ENCODE measurements at regions not wholly inside any gene's neighbourhood (a gene's known extent, or its start where the extent isn't known, plus 50 kb on each side); places are given as distances from the start of the nearest gene placed in this dataset.

DNA sequence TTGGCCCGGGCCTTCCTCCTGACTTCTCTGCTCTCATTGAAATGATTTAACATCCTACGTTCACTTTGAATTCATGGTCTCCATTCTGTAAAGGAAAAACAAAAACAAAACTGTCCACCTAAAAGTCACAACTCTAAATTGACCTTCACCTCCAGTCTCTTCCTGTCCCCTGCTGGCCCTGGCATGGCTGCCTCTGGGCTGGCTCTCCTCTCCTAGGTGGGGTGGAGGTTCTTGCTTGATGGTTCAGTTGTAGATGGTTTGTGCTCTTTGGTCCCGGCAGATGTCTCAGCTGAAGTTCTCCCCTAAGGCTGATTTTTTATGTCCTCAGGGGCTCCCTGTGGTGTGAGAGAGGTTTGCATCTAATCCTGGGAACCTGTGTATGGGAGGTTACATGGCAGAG is 121.1 kb downstream of the ACKR3 start:
- DNase-seq (ENCODE audit: low spot score), result no peak

DNA sequence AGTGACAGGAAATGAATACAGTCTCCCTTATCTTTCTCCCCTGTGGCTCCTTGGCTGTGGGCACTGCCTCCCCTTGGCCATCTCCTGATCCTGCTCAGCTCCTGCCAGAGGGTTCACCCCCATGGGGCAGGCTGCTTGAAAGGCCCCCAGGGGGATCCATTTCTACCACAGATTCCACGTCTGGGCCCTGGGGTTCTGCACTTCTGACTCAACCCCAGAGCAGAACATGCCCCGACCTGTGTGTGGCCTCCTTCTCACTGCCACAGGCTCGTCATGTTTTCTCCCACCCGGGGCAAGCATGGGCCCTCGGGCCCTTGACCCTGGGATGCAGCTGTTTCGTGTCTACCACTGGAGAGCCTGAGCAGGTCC is 122.2 kb downstream of the ACKR3 start:
- no peak for DNase-seq (ENCODE audit: low spot score)

DNA sequence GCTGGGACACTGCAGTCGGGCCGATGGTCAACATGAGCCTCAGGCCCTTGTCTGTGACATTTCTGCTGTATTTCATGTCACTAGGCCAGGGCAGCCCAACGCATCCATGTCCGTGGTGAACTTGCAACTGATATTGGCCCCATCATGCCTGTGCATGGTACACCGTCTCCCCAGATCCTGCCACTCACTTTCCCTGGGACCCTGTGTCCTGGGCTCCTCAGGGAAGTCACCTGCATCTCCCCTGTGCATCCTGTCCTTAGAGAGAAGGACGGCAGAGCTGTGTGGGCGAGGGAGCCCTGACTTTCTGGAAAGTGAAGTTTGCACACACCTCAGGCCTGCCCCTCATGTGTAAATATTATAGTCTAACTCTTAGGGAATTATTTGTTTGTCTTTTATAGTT is 123.3 kb downstream of the ACKR3 start:
- no peak for DNase-seq (ENCODE audit: low spot score)

DNA sequence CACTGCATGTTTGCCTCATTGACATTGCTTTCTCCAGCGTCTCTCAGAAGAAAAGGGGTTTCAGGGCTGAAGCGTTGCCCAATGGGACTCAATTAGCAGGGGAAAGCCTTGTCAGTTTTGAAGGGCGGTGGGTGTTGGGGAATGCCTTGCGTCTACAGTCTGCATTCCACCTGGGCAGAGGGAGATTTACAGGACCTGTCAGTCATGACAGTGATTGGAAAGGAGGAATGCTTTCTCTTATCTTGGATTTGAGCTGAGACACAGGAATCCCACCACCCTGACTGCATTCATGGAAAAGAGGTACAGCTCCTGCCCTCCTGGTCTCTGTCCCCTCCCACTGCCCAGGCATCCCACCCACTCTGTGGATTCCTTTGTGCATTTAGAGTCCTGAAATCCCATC is 123.9 kb downstream of the ACKR3 start:
- no peak for DNase-seq (ENCODE audit: low spot score)

DNA sequence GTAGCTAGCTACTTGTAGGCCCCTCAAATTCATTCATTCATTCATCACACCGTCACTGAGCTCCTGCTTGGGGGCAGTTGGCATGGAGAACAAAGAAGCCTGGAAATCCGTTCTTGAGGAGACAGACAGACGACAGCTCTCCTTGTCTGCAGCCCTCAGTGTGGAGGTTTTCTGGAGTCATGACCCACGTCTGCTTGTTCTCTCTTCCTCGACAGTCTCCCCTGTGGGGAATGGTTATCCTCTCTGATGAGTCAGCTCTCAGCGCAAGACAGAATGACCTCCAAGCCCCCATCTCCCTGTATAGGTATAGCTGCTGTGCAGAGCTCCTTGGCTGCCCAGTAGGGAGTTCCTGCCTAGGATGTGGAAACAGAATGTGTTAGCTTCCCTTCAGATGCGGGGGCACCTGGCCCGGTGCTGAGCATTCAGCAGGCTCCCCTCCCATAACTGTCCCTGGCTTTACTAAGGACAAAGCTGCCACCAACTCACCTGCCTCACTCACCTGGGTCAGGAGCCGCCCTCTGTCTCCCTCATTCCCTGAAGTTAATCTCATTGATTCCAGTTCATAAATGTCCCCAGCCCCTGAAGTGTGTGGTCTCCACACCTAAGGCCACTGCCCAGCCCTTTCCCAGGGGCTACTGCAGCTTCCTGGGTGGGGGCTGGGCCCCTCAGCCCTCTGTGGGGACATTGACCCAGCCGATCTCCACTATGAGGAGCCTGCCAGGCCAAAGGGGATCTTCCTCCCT is 124.7 kb downstream of the ACKR3 start:
- no peak for DNase-seq (ENCODE audit: low spot score)

DNA sequence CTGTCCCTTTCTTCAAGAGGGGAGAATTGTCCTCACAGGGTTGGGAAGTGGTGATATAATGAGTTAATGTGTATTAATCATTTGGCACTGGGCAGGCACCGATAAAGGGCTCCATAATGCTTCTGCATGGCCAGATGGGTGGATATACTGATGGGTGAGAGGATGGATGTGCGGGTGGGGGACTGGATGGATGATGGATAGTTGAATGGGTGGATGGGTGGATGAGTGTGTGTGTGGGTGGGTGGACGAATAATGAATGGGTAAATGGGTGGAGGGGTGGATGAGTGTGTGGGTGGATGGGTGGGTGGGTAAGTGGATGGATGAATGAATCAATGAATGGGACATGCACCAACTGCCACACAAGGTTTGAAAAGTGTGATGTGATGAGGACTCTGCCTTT is 127.2 kb downstream of the ACKR3 start:
- no peak for DNase-seq (ENCODE audit: low spot score)

DNA sequence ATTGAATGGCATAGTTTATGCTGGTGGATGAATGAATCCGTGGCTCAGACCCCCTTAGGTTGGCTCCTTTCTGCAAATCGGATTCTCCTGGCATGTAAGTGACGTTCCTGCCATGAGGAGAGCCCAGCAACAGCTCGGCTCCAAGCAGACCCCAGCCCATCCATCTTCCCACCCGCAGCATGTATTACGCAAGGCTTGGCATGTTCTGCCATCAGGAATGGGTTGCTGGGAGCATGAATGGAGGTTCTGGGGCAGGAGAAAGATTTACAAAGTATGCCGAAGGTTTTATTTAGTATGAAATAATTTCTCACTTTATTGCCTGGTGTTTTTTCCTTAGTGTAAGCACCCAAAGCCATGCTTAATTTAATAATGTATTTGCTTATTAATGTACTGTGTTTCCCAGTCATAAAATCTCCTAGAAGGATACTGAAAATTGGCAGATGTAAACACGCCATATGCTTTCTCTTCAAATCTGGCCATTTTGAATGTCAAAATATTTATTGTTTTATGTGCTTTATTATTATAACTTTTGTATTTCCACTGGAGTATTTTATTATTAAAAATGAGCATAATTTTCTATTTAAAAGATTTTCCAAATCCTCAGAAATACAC is 128.5 kb downstream of the ACKR3 start:
- DNase-seq (ENCODE audit: low spot score), result no peak

DNA sequence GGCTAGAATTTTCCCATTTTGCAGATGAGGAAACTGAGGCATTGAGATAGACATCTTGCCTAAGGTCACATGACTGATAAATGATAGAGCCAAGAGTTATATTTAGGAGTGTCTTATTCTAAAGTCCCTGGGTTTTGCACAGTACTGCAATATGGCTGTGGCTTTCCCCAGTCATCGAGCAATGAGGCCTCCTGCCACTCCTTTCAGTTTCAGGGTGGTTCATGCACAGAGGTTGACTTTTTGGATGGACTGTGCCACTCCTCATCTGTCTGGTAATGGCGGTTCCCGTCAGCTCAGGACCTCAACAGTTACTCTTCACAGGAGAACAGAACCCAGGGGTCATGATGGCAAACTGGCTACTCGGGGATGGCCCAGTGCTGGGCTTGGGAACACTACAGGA is 131.1 kb downstream of the ACKR3 start:
- DNase-seq (ENCODE audit: low spot score), result no peak

DNA sequence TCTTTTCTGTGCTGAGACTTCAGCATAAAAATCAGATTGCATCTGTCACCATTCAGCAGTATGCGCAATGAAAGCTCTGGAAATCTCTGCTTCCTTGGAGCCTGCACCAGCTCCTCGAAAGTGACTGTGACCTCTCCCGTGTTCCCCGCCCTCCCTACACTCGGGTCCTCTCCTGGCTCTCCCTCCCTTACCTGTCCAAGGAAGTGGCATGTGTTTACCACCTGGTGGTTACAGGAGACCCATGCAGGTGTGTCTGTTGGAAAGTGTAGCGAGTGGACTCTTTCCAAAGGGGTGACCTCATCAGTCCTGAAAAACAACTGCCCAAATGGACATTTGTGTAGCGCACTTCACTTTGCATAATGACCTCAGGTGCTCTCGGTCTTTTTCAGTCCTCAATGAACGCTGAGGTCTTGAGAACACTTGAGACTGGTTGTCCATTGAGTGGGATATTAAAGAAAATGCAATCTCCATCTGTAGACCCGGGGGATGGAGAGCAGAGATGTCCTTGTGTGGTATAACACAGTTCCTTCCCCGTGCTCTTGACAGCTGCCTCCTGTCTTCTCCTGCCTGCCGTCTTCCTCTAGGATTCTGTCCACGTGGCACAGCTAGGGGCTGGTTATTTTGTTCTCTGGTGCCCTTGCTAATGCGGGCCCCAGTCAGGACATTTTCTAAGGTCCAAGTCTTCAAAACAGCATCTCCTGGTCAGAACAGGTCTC is 133.2 kb downstream of the ACKR3 start:
- no peak for DNase-seq (ENCODE audit: low spot score)

DNA sequence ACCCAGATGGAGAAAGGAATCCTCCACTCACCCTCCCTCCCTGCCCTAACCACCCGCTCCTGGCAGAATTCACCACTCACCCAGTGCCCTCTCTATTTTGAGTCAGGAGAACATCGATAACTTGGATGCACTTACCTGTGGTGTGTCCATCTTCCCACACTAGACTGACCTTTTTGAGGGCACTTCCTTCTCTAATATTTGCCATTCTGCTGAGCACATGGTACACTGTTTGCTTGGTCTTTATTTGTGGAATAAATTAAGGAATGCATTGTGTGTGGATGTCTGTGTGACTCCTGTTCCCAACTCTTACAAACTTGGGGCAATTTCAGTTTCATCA is 133.7 kb downstream of the ACKR3 start:
- no peak for DNase-seq (ENCODE audit: low spot score)

DNA sequence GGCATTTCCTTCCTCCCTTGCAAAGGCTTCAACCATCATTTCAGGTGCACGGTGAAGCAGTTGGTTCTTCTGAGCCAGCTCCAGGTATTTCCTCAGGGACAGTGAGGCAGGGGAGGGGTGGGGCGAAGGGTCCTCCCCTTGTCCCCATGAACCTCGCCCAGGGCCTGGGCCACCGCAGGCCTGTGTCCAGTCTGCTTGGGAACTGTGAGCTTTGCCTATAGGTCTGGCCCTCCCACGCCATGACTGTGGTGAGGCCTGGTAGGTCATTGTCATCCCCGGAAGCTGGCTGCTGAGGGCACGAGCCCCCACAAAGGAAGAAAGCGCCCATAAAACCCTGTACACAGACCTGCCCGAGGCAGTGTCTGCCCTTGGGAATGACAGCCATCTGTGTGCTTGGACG is 134.3 kb downstream of the ACKR3 start:
- no peak for DNase-seq (ENCODE audit: low spot score)

DNA sequence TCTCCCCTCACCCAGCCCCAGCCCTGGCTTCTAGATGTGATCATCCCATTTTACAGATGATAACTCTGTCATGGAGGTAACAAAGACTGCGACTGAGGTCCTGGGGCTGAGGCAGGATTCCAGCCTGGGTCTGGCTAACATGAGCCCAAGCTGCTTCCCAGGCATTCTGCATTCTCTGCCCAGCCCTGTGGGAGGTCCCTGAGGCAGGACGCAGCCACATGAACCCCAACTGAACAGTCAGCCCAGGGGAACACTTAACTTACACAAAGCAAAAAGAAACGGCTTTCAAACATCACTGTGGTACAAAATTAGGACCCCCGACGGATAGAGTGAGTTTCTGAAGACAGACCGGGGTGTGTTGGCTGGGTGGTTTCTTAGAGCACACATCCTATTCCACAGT is 135.3 kb downstream of the ACKR3 start:
- no peak for DNase-seq (ENCODE audit: low spot score)

DNA sequence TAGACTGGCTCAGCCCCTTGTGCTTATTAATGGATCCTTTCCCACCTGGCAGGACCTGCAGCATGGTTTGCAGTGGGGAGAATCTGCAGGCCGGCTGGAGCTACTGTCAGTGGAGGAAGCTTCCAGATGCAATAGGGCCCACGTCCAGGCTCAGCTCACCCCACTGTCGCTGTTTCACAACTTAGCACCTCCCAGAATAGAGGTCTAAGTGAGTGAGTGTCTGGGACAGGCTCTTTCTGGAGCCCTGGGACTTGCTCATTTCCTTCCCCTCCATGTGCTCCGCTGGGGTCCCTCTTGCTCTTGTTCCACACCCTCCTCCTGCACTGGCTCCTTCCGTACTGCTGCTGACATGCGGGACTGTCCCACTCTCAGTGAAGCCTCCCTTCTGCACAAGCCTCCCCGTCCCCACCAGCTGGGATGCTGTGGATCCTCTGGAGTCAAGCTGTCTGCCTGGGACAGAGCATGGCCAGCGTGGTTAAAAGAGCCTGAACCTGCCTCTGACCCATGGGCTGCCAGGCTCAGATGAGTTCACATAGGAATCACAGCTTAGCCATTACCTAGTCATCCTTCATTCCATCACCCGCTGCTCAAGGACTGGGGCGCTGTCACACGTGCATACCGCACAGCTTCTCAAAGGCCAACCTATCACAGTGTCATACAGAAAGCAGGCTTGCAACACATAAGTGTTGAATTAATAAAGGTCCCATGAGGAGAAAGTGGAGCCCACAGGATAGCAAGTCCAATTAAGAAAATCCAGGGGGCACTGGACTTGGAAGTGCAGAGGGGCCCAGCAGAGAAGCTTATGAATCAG is 135.9 kb downstream of the ACKR3 start:
- DNase-seq (ENCODE audit: low spot score), result no peak

DNA sequence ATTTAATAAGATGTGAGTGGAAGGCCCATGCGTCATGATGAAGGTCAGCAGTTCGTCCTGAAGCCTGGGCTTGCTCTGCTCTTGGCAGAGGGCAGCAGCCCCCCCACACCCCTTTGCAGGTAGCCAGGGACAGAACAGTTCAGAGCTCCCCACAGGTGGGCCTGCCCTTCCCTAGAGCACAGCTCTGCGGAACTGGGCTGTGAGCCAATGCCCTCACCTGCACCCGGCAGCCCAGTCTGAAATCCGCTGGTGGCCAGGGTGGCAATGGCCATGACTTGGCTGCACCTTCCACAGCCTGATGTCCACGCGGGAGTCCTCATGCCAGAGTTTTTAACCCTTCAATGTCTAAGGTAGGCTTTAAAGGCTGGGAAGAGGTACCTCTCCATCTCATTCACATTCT is 136.7 kb downstream of the ACKR3 start:
- DNase-seq (ENCODE audit: low spot score), result no peak

DNA sequence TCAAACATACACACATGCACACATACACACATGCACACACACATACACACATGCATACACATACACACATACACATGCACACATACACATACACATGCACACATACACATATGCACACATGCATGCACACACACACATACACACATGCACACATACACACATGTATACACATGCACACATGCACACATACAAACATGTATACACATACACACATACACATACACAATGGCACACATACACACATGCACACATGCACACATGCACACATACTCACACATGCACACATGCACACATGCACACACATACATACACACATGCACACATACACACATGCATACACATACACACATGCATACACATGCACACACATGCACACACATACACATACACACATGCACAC is 137.2 kb downstream of the ACKR3 start:
- DNase-seq (ENCODE audit: low spot score), result no peak

DNA sequence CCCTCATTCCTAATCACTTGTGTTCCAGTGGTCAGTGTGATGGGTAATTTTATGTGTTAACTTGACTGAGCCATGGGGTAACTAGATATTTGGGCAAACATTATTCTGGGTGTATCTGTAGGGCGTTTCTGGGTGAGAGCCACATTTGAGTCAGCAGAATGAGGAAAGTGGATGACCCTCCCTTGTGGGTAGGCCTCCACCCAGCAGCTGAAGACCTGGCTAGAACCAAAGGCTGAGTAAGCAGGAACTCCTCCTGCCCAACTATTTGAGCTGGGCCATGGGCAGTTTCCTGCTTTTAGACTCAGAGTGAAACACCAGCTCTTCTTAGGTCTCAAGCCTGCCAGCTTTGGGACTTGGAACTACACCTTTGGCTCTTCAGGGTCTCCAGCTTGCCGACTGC is 141.8 kb downstream of the ACKR3 start:
- no peak for DNase-seq (ENCODE audit: low spot score)

DNA sequence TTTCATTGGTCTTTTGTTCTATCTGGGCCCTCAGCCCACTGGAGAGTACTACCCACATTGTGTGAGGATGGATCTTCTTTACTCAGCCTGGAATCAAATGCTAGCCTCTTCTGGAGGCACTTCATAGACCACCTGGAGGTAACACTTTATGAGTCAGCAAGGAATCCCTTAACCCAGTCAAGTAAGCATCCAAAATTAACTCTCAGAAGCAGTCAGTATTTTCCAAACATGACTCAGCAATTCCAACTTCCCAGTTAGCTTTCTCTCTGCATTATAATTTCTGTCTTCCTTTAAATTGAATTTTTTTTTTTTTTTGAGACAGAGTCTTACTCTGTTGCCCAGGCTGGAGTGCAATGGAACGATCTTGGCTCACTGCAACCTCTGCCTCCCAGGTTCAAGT is 142.7 kb downstream of the ACKR3 start:
- no peak for DNase-seq (ENCODE audit: low spot score)

DNA sequence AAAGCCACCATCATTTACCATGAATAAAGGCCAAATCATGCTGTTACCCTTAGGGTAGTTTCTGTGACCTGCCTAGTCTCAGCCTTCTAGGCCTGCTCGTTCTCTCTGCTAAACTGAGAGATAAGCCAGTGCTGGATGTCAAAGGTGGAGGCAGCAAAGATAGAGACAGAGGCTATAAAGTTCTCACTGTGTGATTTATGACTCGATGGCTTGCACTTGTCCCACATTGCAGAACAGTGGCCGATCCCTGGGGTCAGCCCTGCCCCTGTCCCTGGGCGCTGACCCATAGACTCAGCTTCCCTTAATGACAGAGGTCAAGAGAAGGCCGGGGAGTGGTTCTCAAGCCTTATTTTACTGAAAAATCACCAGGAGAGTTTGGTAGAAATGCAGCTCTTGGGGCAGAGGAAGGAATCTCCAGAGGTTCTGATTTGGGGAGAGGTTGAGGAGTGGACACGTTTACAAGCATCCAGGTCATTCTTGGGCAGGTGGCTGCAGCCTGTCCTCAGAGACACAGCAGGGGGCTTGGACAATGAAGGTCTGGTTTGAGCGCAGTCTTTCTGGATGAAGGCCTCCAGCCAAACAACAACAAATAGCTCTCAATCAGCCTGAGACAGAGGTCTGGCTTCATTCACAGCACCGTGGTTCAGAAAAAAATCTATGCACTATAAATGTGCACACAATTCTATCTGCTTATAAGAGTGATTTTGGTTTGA is 143.5 kb downstream of the ACKR3 start:
- DNase-seq (ENCODE audit: low spot score), result no peak

DNA sequence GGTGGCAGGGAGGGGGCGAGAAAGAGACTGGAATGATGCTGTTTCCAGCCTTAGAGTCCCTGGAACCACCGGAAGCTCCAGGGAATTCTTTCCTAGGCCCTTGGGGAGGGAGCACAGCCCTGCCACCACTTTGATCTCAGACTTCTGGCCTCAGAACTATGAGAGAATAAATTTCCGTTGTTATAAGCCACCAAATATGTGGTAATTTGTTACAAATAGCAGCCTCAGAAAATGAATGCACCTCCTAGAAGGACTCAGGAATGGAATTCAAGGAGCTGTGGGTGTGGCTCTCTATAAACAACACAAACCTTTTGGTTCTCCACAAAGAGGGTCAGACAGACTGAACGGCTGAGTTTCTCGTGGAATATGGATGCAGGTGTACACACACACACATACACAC is 144.5 kb downstream of the ACKR3 start:
- no peak for DNase-seq (ENCODE audit: low spot score)

DNA sequence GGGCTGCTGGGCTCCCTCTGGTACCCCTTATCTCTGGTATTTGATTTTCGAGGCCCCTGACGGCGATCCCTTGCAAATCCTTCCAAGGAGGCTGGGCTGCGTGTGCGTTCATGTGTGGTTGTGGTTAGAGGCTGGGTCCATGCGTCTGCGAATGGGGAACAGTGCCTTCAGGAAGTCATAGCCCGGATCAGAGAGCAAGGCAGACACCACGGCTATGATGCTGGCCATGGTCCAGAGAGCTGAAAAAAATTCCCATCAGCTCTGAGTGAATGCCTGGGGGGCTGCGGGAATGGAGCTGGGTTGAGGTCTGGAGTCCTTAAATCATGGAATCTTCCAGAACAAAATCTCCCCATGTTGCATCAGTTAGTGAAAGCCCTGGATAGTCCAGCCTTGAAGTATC is 145.5 kb downstream of the ACKR3 start:
- no peak for DNase-seq (ENCODE audit: low spot score)

DNA sequence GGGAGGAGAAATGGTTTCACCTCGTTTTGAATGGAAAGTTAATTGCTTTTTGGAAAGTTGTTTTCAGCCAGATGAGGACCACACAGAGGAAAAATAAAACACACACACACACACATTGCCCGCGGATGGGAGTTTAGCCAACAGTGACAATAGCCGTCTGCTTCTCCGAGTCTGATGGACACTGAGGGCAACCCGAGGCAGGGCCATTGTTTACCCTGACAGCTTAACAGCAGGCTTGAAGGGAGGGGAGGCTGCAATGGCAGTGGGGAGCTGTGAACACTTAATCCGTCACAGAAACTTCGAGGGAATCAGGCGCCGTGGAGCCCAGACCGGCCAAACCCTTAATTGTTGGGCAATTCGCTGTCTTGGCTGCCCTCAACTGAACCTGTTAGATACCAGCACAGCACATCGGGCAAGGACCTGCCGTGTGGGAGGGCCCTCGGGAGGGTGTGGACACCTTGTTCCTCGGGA is 145.9 kb downstream of the ACKR3 start:
- no peak for DNase-seq (ENCODE audit: low spot score)

DNA sequence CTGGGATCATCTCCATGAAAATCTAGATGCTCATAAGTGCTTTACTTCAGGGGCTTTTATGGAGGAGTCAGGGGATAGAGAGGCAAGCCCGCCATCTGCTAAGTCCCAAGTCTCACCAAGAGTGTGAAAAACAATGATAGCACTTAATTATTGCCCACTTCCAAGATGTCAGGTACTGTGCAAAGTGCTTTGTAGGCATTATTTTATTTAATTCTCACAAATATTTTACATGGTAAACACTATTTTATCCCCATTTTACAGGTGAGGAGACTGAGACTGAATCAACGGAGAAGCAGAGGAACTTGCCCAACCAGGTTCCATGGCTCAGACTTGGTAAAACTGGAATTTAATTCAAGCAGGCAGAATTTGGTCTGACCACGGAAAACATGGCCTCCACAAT is 147.5 kb downstream of the ACKR3 start:
- DNase-seq (ENCODE audit: low spot score), result no peak

All from iPS-NIHi11 (cell line).